Endothelial cell (in vitro differentiated cells): ENCODE measurements at regions not wholly inside any gene's neighbourhood (a gene's known extent, or its start where the extent isn't known, plus 50 kb on each side); places are given as distances from the start of the nearest gene placed in this dataset.

Experiments
- DNase-seq: peaks from one replicate; pipeline ENCODE4 v3.0.0; 2021; ENCODE audit warnings: low spot score
- H3K27ac Mint-ChIP-seq: one replicate; pipeline ENCODE4 v1.8.0; 2021; ENCODE audit warnings: mixed read lengths, inconsistent platforms; ENCODE audit not compliant: unreplicated experiment
- H3K27me3 Mint-ChIP-seq: one replicate; pipeline ENCODE4 v1.8.0; 2021; ENCODE audit warnings: mild to moderate bottlenecking, moderate library complexity, mixed read lengths, inconsistent platforms; ENCODE audit not compliant: unreplicated experiment
- H3K36me3 Mint-ChIP-seq: one replicate; pipeline ENCODE4 v1.8.0; 2021; ENCODE audit warnings: mild to moderate bottlenecking, low read depth, mixed read lengths, inconsistent platforms; ENCODE audit not compliant: unreplicated experiment
- H3K4me1 Mint-ChIP-seq: one replicate; pipeline ENCODE4 v1.8.0; 2021; ENCODE audit warnings: mild to moderate bottlenecking, mixed read lengths, inconsistent platforms; ENCODE audit not compliant: unreplicated experiment
- H3K4me3 Mint-ChIP-seq: one replicate; pipeline ENCODE4 v1.8.0; 2021; ENCODE audit warnings: mild to moderate bottlenecking, mixed read lengths, inconsistent platforms; ENCODE audit not compliant: unreplicated experiment
- H3K9me3 Mint-ChIP-seq: one replicate; pipeline ENCODE4 v1.8.0; 2021; ENCODE audit warnings: mixed read lengths, inconsistent platforms; ENCODE audit not compliant: unreplicated experiment
- TF ChIP-seq, protein P1 (sequence below): fragments of 200-600 bp; sonication (generic); IDR thresholded peaks from one replicate; pipeline ENCODE4 v1.5.0; 2021; ENCODE audit warnings: antibody characterized with exemption; ENCODE audit not compliant: unreplicated experiment

DNA sequence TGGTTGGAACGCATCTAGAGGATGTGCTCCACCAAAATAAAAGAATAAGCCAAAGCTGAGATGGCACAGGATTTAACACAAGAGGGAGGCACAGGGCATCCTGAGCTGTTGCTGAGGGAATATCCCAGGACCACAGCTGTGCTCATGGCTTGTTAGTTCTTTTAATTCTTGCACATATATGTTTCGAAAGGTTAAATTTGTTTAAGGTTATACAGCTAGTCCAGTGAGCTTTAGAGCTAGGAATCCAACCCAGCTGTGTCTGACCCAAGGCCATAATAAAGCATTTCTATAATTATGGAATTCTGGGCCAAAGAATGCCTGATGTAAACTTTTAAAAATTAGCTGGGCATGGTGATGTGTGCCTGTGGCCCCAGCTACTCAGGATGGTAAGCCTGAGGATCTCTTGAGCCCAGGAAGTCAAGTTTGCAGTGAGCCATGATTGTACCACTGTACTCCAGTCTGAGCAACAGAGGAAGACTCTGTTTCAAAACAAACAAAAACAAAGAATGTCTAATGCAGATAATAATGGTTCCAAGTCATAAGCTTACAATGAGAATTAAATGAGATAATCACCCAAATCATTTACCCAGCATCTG lies 66.4 kb upstream of the CCBE1 start:
- Mint-ChIP-seq H3K4me3 (no peak overlapping the region), H3K36me3 (no peaks in the 10 kb centered on the region), H3K9me3 (no peaks in the 10 kb centered on the region), H3K4me1 (no peaks in the 10 kb centered on the region), H3K27ac (no peak overlapping the region), H3K27me3 (no peaks in the 10 kb centered on the region)
- TF ChIP-seq, protein P1, sequence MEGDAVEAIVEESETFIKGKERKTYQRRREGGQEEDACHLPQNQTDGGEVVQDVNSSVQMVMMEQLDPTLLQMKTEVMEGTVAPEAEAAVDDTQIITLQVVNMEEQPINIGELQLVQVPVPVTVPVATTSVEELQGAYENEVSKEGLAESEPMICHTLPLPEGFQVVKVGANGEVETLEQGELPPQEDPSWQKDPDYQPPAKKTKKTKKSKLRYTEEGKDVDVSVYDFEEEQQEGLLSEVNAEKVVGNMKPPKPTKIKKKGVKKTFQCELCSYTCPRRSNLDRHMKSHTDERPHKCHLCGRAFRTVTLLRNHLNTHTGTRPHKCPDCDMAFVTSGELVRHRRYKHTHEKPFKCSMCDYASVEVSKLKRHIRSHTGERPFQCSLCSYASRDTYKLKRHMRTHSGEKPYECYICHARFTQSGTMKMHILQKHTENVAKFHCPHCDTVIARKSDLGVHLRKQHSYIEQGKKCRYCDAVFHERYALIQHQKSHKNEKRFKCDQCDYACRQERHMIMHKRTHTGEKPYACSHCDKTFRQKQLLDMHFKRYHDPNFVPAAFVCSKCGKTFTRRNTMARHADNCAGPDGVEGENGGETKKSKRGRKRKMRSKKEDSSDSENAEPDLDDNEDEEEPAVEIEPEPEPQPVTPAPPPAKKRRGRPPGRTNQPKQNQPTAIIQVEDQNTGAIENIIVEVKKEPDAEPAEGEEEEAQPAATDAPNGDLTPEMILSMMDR = no peak
- no peak for DNase-seq

DNA sequence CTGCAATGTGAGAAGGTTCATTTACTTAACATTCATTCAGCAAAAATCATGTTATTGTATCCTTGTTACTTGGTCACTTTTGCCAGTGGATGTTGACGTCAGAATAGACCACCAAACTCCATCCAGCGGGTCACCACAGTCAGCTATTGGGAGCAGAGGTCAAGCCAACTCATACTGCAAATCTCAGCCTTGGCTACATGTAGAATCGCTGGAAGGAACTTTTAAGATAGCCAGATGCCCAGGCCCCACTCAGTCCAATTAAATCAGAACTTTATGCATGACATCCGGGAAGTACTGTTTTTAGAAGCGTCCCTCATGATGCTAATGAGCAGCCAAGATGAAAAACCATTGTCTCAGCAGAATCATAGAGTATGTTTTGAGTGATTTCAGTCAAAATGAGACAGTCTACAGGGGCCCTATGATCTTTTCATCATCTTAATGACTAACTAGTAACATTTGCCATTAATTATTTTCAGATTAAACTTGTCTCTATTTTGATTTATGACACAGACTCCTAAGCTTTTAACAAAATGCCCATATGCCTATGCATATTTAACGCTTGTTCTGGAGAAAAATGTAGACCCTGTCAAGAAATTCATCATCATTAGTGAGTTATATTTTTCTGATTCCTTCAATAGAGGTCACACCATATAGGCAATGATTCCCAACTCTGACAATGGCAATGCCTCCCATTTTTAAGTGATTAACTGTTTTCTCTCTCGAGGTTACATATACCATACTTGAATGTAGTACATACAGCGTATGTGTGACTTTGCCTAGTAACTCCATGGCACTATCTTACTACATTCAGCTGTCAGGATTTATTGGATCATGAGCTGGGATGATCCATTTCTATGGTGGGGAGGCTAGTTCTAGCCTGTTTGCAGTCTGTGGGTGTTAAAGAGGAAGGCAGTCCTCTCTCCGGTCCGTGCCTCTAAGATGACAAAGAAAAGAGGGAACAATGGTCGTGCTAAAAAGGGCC lies 63.7 kb upstream of the CCBE1 start:
- H3K27ac Mint-ChIP-seq = no peak overlapping the region
- H3K36me3 Mint-ChIP-seq = no peaks in the 10 kb centered on the region
- H3K9me3 Mint-ChIP-seq = no peaks in the 10 kb centered on the region
- no peak for DNase-seq
- H3K4me3 Mint-ChIP-seq = no peak overlapping the region
- no peaks in the 10 kb centered on the region for H3K4me1 Mint-ChIP-seq
- peaks cover 1% of the 10 kb centered on the region for H3K27me3 Mint-ChIP-seq
- TF ChIP-seq, protein P1 = no peak

GRCh38 chr18:59760212-59760611 lies 63.0 kb upstream of the CCBE1 start:
- H3K4me3 Mint-ChIP-seq = no peak overlapping the region
- peaks cover 1% of the 10 kb centered on the region for H3K27me3 Mint-ChIP-seq
- no peak for DNase-seq
- no peaks in the 10 kb centered on the region for H3K4me1 Mint-ChIP-seq
- no peaks in the 10 kb centered on the region for H3K9me3 Mint-ChIP-seq
- H3K27ac Mint-ChIP-seq = no peak overlapping the region
- TF ChIP-seq, protein P1 = no peak
- H3K36me3 Mint-ChIP-seq = no peaks in the 10 kb centered on the region

GRCh38 chr18:59758837-59759236 lies 61.6 kb upstream of the CCBE1 start:
- DNase-seq = no peak
- Mint-ChIP-seq H3K36me3 (no peaks in the 10 kb centered on the region), H3K27me3 (peaks cover 3% of the 10 kb centered on the region), H3K27ac (no peak overlapping the region), H3K4me3 (no peak overlapping the region), H3K9me3 (no peaks in the 10 kb centered on the region), H3K4me1 (no peaks in the 10 kb centered on the region)
- TF ChIP-seq, protein P1 = no peak

GRCh38 chr18:59758106-59758505 lies 60.9 kb upstream of the CCBE1 start:
- no peak for DNase-seq
- Mint-ChIP-seq H3K27me3 (peaks cover 3% of the 10 kb centered on the region), H3K4me1 (no peaks in the 10 kb centered on the region), H3K9me3 (no peaks in the 10 kb centered on the region), H3K36me3 (no peaks in the 10 kb centered on the region), H3K4me3 (no peak overlapping the region), H3K27ac (no peak overlapping the region)
- TF ChIP-seq, protein P1 = no peak
